ENCODE measurements at regions not wholly inside any gene's neighbourhood (a gene's known extent, or its start where the extent isn't known, plus 50 kb on each side); places are given as distances from the start of the nearest gene placed in this dataset.

GRCh38 chr4:124279741-124280140 lies 432.8 kb downstream of the ANKRD50 start:
- TF ChIP-seq POLR2AphosphoS5 (IDR thresholded peaks at IDR 0.05) (no peak), POLR2A (IDR thresholded peaks at IDR 0.05) (no peak)

All from upper lobe of left lung (tissue), 4 donors.